SH-SY5Y (cell line): ENCODE measurements at regions not wholly inside any gene's neighbourhood (a gene's known extent, or its start where the extent isn't known, plus 50 kb on each side); places are given as distances from the start of the nearest gene placed in this dataset.

ENCODE experiments used
- GATA2 ChIP-seq: IDR thresholded peaks from 2 replicates; pipeline ENCODE4 v1.6.1; 2011; ENCODE audit warnings: mild to moderate bottlenecking, low read depth, low read length
- GATA3 ChIP-seq: IDR thresholded peaks from 2 replicates; pipeline ENCODE4 v1.6.1; 2011; ENCODE audit warnings: low read depth, mild to moderate bottlenecking, low read length, moderate library complexity

GRCh38 chr3:22117751-22118346 is 366.8 kb upstream of the ZNF385D start:
- no peak for TF ChIP-seq GATA2
- TF ChIP-seq GATA3: no peak
